ENCODE measurements at regions not wholly inside any gene's neighbourhood (a gene's known extent, or its start where the extent isn't known, plus 50 kb on each side); places are given as distances from the start of the nearest gene placed in this dataset.

DNA sequence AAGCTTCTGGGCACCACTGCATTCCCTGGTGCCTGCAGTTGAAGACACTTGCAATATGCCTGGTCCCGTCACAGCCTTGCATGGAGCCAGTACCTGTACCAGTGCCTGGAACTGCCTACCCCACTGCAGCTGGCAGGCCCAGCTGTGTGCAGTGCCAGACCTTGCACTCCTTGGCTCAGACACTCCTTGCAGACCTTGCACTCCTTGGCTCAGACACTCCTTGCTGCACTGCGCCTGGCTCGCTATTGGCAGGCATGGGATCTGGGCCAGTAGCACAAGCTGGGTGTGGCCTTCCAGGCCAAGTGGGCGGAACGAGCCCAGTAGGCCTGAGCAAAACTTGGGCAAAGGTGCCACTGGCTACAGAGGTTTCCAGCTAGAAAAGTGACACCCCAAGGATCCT is 1189.1 kb downstream of the GRIK2 start:
- TF ChIP-seq GATA2 (IDR thresholded peaks at IDR 0.05; ENCODE audit: low read depth, low read length) (no peak), GATA3 (IDR thresholded peaks at IDR 0.05; ENCODE audit: low read depth, low read length) (no peak)

Measured in SH-SY5Y (cell line).